H1 (cell line): ENCODE measurements at regions not wholly inside any gene's neighbourhood (a gene's known extent, or its start where the extent isn't known, plus 50 kb on each side); places are given as distances from the start of the nearest gene placed in this dataset.

Experiments
- CTCF ChIA-PET: fragments of 300-600 bp; sonication (Branson Sonifier 250); formaldehyde crosslinking; loops from one replicate; lab custom pipeline; 2021; ENCODE audit not compliant: partially characterized antibody; lab: Charles Lee
- POLR2A ChIA-PET: fragments of 300-600 bp; sonication (Branson Sonifier 250); formaldehyde crosslinking; loops from one replicate; lab custom pipeline; 2021; ENCODE audit warnings: inconsistent platforms; ENCODE audit not compliant: partially characterized antibody; lab: Charles Lee
- DNase-seq, 2 experiments: peaks; one replicate each; pipeline versions ENCODE4 v3.0.0 to v3.0.0-alpha.2; 2010 to 2022; ENCODE audit warnings: low spot score in 2 of 2, low read depth in 1 of 2, mixed read lengths in 1 of 2
- FAIRE-seq: peaks from 2 replicates; lab custom pipeline; 2011; peaks lifted over from hg19 to GRCh38; lab: Jason Lieb, UNC
- H2AFZ ChIP-seq: 2 replicates; pipeline ENCODE4 v1.8.1; 2012; ENCODE audit warnings: low read length, inconsistent platforms
- H2AK5ac ChIP-seq: 2 replicates; pipeline ENCODE4 v1.6.1; 2013; ENCODE audit warnings: low read depth, low read length
- H2BK120ac ChIP-seq: replicated peaks from 2 replicates; pipeline ENCODE3; 2013; ENCODE audit warnings: low read depth, low read length, inconsistent platforms
- H2BK12ac ChIP-seq: 2 replicates; pipeline ENCODE4 v1.6.1; 2013; ENCODE audit warnings: low read depth, low read length
- H2BK15ac ChIP-seq: 2 replicates; pipeline ENCODE4 v1.6.1; 2013; ENCODE audit warnings: low read length
- H2BK20ac ChIP-seq: 2 replicates; pipeline ENCODE4 v1.6.1; 2013; ENCODE audit warnings: low read length
- H2BK5ac ChIP-seq: 2 replicates; pipeline ENCODE4 v1.6.1; 2013; ENCODE audit warnings: low read depth, low read length
- H3K14ac ChIP-seq: 2 replicates; pipeline ENCODE4 v1.6.1; 2013; ENCODE audit warnings: inconsistent platforms; ENCODE audit not compliant: insufficient read length
- H3K18ac ChIP-seq: 2 replicates; pipeline ENCODE4 v1.6.1; 2013; ENCODE audit warnings: low read length; ENCODE audit errors: extremely low read depth
- H3K23ac ChIP-seq: 2 replicates; pipeline ENCODE4 v1.6.1; 2013; ENCODE audit warnings: inconsistent platforms; ENCODE audit not compliant: insufficient read length
- H3K23me2 ChIP-seq: 2 replicates; pipeline ENCODE4 v1.6.1; 2013; ENCODE audit warnings: low read depth, low read length
- H3K27ac ChIP-seq: 2 replicates; pipeline ENCODE4 v1.6.1; 2011; ENCODE audit warnings: low read depth, low read length, inconsistent platforms
- H3K27me3 ChIP-seq, 4 experiments: replicated peaks in 1 of 4; 1 replicate in 1 of 4; 2 replicates in 3 of 4; pipeline versions ENCODE4 v1.6.1 to v1.8.1; 2011 to 2013; ENCODE audit warnings: low read length in 3 of 4, mild to moderate bottlenecking in 3 of 4, inconsistent platforms in 2 of 4, mixed read lengths in 2 of 4, moderate library complexity in 1 of 4; ENCODE audit not compliant: control insufficient read depth in 3 of 4, insufficient read depth in 3 of 4; ENCODE audit errors: extremely low read depth in 1 of 4
- H3K36me3 ChIP-seq, 4 experiments: 2 replicates each; pipeline versions ENCODE4 v1.6.1 to v1.8.1; 2011 to 2013; ENCODE audit warnings: mild to moderate bottlenecking in 4 of 4, low read length in 3 of 4, moderate library complexity in 2 of 4, control low read depth in 1 of 4, inconsistent platforms in 1 of 4; ENCODE audit not compliant: insufficient read depth in 4 of 4, control insufficient read depth in 2 of 4
- H3K4ac ChIP-seq: replicated peaks from 2 replicates; pipeline ENCODE3; 2013; ENCODE audit warnings: low read length, low read depth, mixed read lengths, inconsistent platforms; ENCODE audit not compliant: insufficient read length
- H3K4me1 ChIP-seq, 4 experiments: replicated peaks in 1 of 4; 1 replicate in 1 of 4; 2 replicates in 3 of 4; pipeline versions ENCODE4 v1.6.1 to v1.8.1; 2011 to 2013; ENCODE audit warnings: low read length in 3 of 4, inconsistent platforms in 2 of 4, mixed read lengths in 1 of 4; ENCODE audit not compliant: insufficient read depth in 4 of 4, control insufficient read depth in 3 of 4
- H3K4me2 ChIP-seq, 2 experiments: 2 replicates each; pipeline versions ENCODE4 v1.6.1 to v1.8.1; 2011 to 2013; ENCODE audit warnings: low read depth in 2 of 2, low read length in 2 of 2, control low read depth in 1 of 2, inconsistent platforms in 1 of 2, mild to moderate bottlenecking in 1 of 2; ENCODE audit not compliant: insufficient read depth in 1 of 2
- H3K4me3 ChIP-seq, 4 experiments: fragments of 200-600, 300-600 bp in 1 of 4; sonication (generic), shearing (Covaris generic), sonication (Bioruptor Twin) in 1 of 4; 2 replicates each; pipeline versions ENCODE4 v1.5.1 to v1.8.1; 2011 to 2016; ENCODE audit warnings: low read length in 4 of 4, low read depth in 3 of 4, control low read depth in 2 of 4, inconsistent platforms in 2 of 4, mild to moderate bottlenecking in 2 of 4, mixed read lengths in 1 of 4, moderate library complexity in 1 of 4; ENCODE audit not compliant: insufficient read depth in 2 of 4; ENCODE audit errors: extremely low read depth in 1 of 4
- H3K56ac ChIP-seq: replicated peaks from 2 replicates; pipeline ENCODE3; 2013; ENCODE audit warnings: low read depth, mild to moderate bottlenecking, mixed read lengths, low read length, inconsistent platforms; ENCODE audit not compliant: insufficient read length
- H3K79me1 ChIP-seq: 2 replicates; pipeline ENCODE4 v1.6.1; 2013; ENCODE audit warnings: low read depth, low read length, control low read depth
- H3K79me2 ChIP-seq, 2 experiments: 2 replicates each; pipeline versions ENCODE4 v1.6.1 to v1.8.1; 2012 to 2013; ENCODE audit warnings: low read length in 2 of 2, mild to moderate bottlenecking in 2 of 2, inconsistent platforms in 1 of 2; ENCODE audit not compliant: insufficient read depth in 2 of 2, control insufficient read depth in 1 of 2
- H3K9ac ChIP-seq, 4 experiments: replicated peaks in 1 of 4; 1 replicate in 1 of 4; 2 replicates in 3 of 4; pipeline versions ENCODE4 v1.6.1 to v1.8.1; 2011 to 2013; ENCODE audit warnings: low read depth in 3 of 4, low read length in 3 of 4, control low read depth in 2 of 4, mild to moderate bottlenecking in 2 of 4, moderate library complexity in 2 of 4, inconsistent platforms in 1 of 4; ENCODE audit errors: extremely low read depth in 1 of 4
- H3K9me3 ChIP-seq, 2 experiments: 2 replicates each; pipeline versions ENCODE4 v1.6.1 to v1.8.1; 2012 to 2013; ENCODE audit warnings: mild to moderate bottlenecking in 2 of 2, moderate library complexity in 2 of 2, control low read depth in 1 of 2, inconsistent platforms in 1 of 2, low read depth in 1 of 2, low read length in 1 of 2, mixed read lengths in 1 of 2; ENCODE audit not compliant: insufficient read depth in 2 of 2
- H4K20me1 ChIP-seq, 2 experiments: replicated peaks in 1 of 2; 2 replicates each; pipeline versions ENCODE3 to v1.8.1; 2011 to 2013; ENCODE audit warnings: inconsistent platforms in 2 of 2, low read length in 2 of 2, mild to moderate bottlenecking in 1 of 2; ENCODE audit not compliant: insufficient read depth in 2 of 2, control insufficient read depth in 1 of 2
- H4K5ac ChIP-seq: 2 replicates; pipeline ENCODE4 v1.6.1; 2013; ENCODE audit warnings: low read length, low read depth, mixed read lengths, inconsistent platforms; ENCODE audit not compliant: insufficient read length
- H4K8ac ChIP-seq: 2 replicates; pipeline ENCODE4 v1.8.0; 2013; ENCODE audit warnings: mild to moderate bottlenecking, moderate library complexity, low read length, inconsistent platforms; ENCODE audit not compliant: insufficient read depth; ENCODE audit errors: extremely low read depth
- H4K91ac ChIP-seq: replicated peaks from 2 replicates; pipeline ENCODE3; 2013; ENCODE audit warnings: low read length, mixed read lengths, inconsistent platforms; ENCODE audit not compliant: insufficient read length
- RAD21 ChIP-seq, 2 experiments: IDR thresholded peaks in 1 of 2; conservative IDR thresholded peaks in 1 of 2; 2 replicates each; pipeline ENCODE4 v1.6.1; 2011; ENCODE audit warnings: low read depth in 2 of 2, low read length in 2 of 2, improper control_type of control experiment in 1 of 2, inconsistent platforms in 1 of 2, mild to moderate bottlenecking in 1 of 2, moderate library complexity in 1 of 2
- RBBP5 ChIP-seq: IDR thresholded peaks from 2 replicates; pipeline ENCODE4 v1.7.1; 2012; ENCODE audit warnings: low read depth, mild to moderate bottlenecking, inconsistent platforms, low read length, moderate library complexity, borderline replicate concordance
- WGBS, 2 experiments: shearing (Covaris generic) in 1 of 2; methylation state at CpG; one replicate each; pipeline versions ENCODE4 v1.1.6 to v1.1.7; 2013 to 2015; ENCODE audit warnings: low lambda C conversion rate in 2 of 2, mixed read lengths in 2 of 2, inconsistent platforms in 1 of 2, low coverage in 1 of 2, missing lambda C conversion rate in 1 of 2; ENCODE audit not compliant: insufficient replicate concordance in 2 of 2, insufficient coverage in 1 of 2, insufficient read length in 1 of 2; ENCODE audit errors: extremely low coverage in 1 of 2, missing lambda C conversion rate in 1 of 2; 5-methylcytosine and 5-hydroxymethylcytosine counted together

DNA sequence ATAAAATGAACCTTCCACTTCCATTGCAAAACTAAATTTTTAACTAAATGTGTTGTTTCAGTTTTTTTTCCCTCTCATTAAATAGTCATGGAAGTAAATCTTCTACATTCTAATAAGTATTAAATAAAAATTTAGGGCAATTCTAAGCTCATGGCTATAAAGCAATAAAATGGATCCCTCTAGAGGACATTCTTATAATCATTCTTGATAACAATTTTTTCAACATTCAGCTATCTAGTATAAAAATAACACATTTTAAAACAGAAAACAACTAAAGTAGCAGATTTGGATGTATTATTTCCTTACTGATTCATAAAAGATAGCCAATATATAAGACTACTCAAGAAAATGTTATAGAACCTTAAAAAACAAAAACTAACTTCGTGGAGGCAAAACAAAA, 393.1 kb downstream of the PLOD2 start:
- Histone ChIP-seq H2BK20ac (no peak overlapping the region), H3K27me3 (no peaks in the 10 kb centered on the region), H3K79me1 (no peaks in the 10 kb centered on the region), H2BK12ac (no peak overlapping the region), H2BK120ac (no peak overlapping the region), H2AK5ac (no peak overlapping the region), H3K4me1 (no peaks in the 10 kb centered on the region), H4K20me1 (no peaks in the 10 kb centered on the region), H3K23me2 (no peaks in the 10 kb centered on the region), H3K56ac (no peak overlapping the region), H3K14ac (no peak overlapping the region), H3K27ac (no peak overlapping the region), H3K18ac (no peak overlapping the region), H3K36me3 (no peaks in the 10 kb centered on the region), H3K9me3 (peaks cover 3 to 4% of the 10 kb centered on the region in 2 experiments; a peak in 1 of 4 replicates), H3K4me2 (no peak overlapping the region), H2AFZ (no peak overlapping the region), H4K8ac (no peak overlapping the region), H3K23ac (no peak overlapping the region), H4K91ac (no peak overlapping the region), H2BK5ac (no peak overlapping the region), H3K4me3 (no peak overlapping the region), H3K79me2 (no peaks in the 10 kb centered on the region), H3K9ac (no peak overlapping the region), H2BK15ac (no peak overlapping the region), H3K4ac (no peak overlapping the region), H4K5ac (no peak overlapping the region)
- no peak for DNase-seq
- TF ChIP-seq RBBP5 (no peak), RAD21 (IDR thresholded peaks at IDR 0.05 in 1 of 2, conservative IDR thresholded peaks at IDR 0.05 in 1 of 2; ENCODE audit: low read depth in 2 of 2, low read length in 2 of 2) (peak in 1 of 2 experiments; percentile 30; a peak in 2 of 4 replicates)
- POLR2A ChIA-PET = no interaction called here
- CTCF ChIA-PET = interaction anchor here (0.9 to 2.9 kb wide), 4 partner anchors 10 to 501 kb away, joined by 3 to 10 read pairs (median 4); no protein-coding TSS in a partner anchor
- no peak for FAIRE-seq
- WGBS, 2 experiments = 0% methylated on average over 1 of the region's 1 CpG; no CpG with 5 or more reads in 1 of the 2 experiments
